ENCODE measurements at regions not wholly inside any gene's neighbourhood (a gene's known extent, or its start where the extent isn't known, plus 50 kb on each side); places are given as distances from the start of the nearest gene placed in this dataset.

DNA sequence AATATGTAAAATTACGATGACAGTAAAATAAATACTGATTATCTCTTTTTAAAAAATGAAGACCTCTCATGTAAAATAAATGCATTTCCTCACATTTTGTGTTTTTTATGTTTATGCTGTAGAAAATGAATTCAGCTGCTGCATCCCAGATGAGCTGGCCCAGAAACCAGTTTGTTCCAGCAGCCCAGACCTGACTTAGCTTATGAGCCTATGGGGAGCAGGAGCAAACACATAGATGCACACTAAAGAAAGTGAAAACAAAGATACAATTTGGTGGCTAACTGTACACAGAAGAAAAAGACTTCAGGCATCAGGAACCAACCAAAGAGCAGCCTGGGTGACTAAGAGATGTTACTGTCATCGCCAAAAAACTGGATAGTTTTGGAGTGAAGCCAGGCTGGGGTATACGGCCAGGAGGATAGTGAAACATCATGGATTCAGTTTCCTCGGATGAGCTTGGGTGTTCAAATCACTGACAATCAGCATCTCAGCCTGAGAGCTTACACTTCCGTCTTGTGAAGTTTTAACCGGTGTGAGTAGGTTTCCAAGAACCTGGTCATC, 113.9 kb upstream of the BACE2 start:
- TF ChIP-seq POLR2A (IDR thresholded peaks at IDR 0.05) = no peak
- TF ChIP-seq, protein P1, sequence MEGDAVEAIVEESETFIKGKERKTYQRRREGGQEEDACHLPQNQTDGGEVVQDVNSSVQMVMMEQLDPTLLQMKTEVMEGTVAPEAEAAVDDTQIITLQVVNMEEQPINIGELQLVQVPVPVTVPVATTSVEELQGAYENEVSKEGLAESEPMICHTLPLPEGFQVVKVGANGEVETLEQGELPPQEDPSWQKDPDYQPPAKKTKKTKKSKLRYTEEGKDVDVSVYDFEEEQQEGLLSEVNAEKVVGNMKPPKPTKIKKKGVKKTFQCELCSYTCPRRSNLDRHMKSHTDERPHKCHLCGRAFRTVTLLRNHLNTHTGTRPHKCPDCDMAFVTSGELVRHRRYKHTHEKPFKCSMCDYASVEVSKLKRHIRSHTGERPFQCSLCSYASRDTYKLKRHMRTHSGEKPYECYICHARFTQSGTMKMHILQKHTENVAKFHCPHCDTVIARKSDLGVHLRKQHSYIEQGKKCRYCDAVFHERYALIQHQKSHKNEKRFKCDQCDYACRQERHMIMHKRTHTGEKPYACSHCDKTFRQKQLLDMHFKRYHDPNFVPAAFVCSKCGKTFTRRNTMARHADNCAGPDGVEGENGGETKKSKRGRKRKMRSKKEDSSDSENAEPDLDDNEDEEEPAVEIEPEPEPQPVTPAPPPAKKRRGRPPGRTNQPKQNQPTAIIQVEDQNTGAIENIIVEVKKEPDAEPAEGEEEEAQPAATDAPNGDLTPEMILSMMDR (IDR thresholded peaks at IDR 0.05) = no peak
